ENCODE measurements at regions not wholly inside any gene's neighbourhood (a gene's known extent, or its start where the extent isn't known, plus 50 kb on each side); places are given as distances from the start of the nearest gene placed in this dataset.

DNA sequence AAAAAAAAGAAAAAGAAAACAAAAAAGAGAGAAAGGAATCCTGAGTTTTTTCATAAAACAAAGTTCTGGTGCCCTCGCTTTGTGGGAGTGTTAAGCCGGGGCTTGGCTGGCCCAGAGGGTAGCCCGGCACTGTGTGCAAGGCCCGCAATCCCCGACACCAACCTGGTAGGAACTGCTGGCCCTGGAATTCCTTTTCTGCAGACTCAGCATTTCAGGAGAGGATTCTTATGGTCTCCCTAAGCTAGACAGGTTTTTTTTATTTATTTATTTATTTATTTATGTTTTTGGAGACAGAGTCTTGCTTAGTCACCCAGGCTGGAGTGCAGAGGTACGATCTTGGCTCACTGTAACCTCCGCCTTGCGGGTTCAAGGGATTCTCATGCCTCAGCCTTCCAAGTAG lies 238.8 kb downstream of the PDCD6IP start:
- H3K27me3 ChIP-seq (ENCODE audit: control insufficient read depth in 2 of 2, insufficient read depth in 2 of 2, low read length in 2 of 2) = no peaks in the 10 kb centered on the region
- H3K9me1 ChIP-seq (replicated peaks; ENCODE audit: control insufficient read depth, extremely low read depth, insufficient read depth, low read length) = no peaks in the 10 kb centered on the region
- no peak overlapping the region for H3K9ac ChIP-seq (replicated peaks; ENCODE audit: extremely low read depth, insufficient read depth, low read length)
- H3K9me3 ChIP-seq (replicated peaks; ENCODE audit: control insufficient read depth, insufficient read depth, low read length) = no peaks in the 10 kb centered on the region
- H3K27ac ChIP-seq (ENCODE audit: insufficient read depth, low read depth, low read length) = no peak overlapping the region
- H3K4me3 ChIP-seq (replicated peaks in 1 of 3; ENCODE audit: insufficient read depth in 1 of 3, low read depth in 1 of 3, low read length in 3 of 3) = no peak overlapping the region
- BruUV-seq (replicated peaks) = no TSS peak
- no peak overlapping the region for H2AFZ ChIP-seq (ENCODE audit: low read depth, low read length)
- intact Hi-C loops (cut with micrococcal nuclease) = no loop called here
- H4K20me1 ChIP-seq (replicated peaks; ENCODE audit: control insufficient read depth, extremely low read depth, insufficient read depth, low read length) = no peaks in the 10 kb centered on the region
- dilution Hi-C loops (cut with MboI; ENCODE audit: extremely low pct_ligation_motif_present, low sequenced_read_pairs) = no loop called here
- H3K79me2 ChIP-seq (ENCODE audit: control insufficient read depth, insufficient read depth, low read length) = no peaks in the 10 kb centered on the region
- POLR2A ChIA-PET = no interaction called here
- no peaks in the 10 kb centered on the region for H3K4me1 ChIP-seq (ENCODE audit: control insufficient read depth, extremely low read depth, insufficient read depth, low read length)
- DNase-seq (ENCODE audit: low read depth, low spot score) = no peak
- CTCF ChIA-PET = no interaction called here
- H3K4me2 ChIP-seq (ENCODE audit: insufficient read depth, low read length) = no peak overlapping the region
- H3K36me3 ChIP-seq (ENCODE audit: control insufficient read depth in 2 of 2, extremely low read depth in 1 of 2, insufficient read depth in 2 of 2, low read length in 2 of 2) = no peaks in the 10 kb centered on the region
- FAIRE-seq = no peak
- TF ChIP-seq POLR2A (IDR thresholded peaks at IDR 0.05; ENCODE audit: low read depth, low read length) (no peak), MYC (IDR thresholded peaks at IDR 0.05; ENCODE audit: low read depth, low read length) (no peak), POLR2AphosphoS5 (IDR thresholded peaks at IDR 0.05; ENCODE audit: insufficient read depth, low read depth, low read length) (no peak), JUN (IDR thresholded peaks at IDR 0.05; ENCODE audit: borderline replicate concordance, insufficient read depth, insufficient read length, low read depth) (no peak), FOS (IDR thresholded peaks at IDR 0.05; ENCODE audit: borderline replicate concordance, insufficient read depth, low read length) (no peak), GATA2 (IDR thresholded peaks at IDR 0.05; ENCODE audit: insufficient read depth, insufficient read length, low read depth, low read length) (no peak), EZH2 (IDR thresholded peaks at IDR 0.05; ENCODE audit: borderline replicate concordance, low read depth, low read length, severe bottlenecking) (no peak)

DNA sequence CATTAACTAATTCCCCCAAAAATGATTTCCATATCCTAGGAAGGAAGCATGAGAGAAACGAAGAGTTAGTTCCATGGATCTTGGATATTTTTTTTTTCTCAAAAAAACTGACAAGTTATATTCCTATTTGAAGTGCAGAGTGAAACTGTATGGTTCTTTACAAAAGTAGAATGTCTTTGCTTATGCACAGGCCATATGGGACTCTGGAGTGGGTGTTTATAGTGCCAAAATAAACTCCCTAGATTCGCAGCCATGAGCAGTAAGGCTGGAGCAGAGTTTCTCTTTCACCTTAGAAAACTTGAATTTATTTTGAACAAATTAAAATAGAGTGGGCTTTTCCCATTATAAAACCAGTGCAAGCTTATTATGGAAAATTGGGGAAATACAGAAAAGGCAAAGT lies 239.7 kb downstream of the PDCD6IP start:
- Histone ChIP-seq H3K4me3 (replicated peaks in 1 of 3; ENCODE audit: insufficient read depth in 1 of 3, low read depth in 1 of 3, low read length in 3 of 3) (no peak overlapping the region), H3K4me1 (ENCODE audit: control insufficient read depth, extremely low read depth, insufficient read depth, low read length) (no peaks in the 10 kb centered on the region), H3K9me3 (replicated peaks; ENCODE audit: control insufficient read depth, insufficient read depth, low read length) (no peaks in the 10 kb centered on the region), H3K36me3 (ENCODE audit: control insufficient read depth in 2 of 2, extremely low read depth in 1 of 2, insufficient read depth in 2 of 2, low read length in 2 of 2) (no peaks in the 10 kb centered on the region), H3K9me1 (replicated peaks; ENCODE audit: control insufficient read depth, extremely low read depth, insufficient read depth, low read length) (no peaks in the 10 kb centered on the region), H3K27ac (ENCODE audit: insufficient read depth, low read depth, low read length) (no peak overlapping the region), H2AFZ (ENCODE audit: low read depth, low read length) (no peak overlapping the region), H3K9ac (replicated peaks; ENCODE audit: extremely low read depth, insufficient read depth, low read length) (no peak overlapping the region), H3K4me2 (ENCODE audit: insufficient read depth, low read length) (no peak overlapping the region), H3K27me3 (ENCODE audit: control insufficient read depth in 2 of 2, insufficient read depth in 2 of 2, low read length in 2 of 2) (no peaks in the 10 kb centered on the region), H4K20me1 (replicated peaks; ENCODE audit: control insufficient read depth, extremely low read depth, insufficient read depth, low read length) (no peaks in the 10 kb centered on the region), H3K79me2 (ENCODE audit: control insufficient read depth, insufficient read depth, low read length) (no peaks in the 10 kb centered on the region)
- ChIA-PET CTCF (interaction anchor here (1.0 kb wide), 1 partner anchor 11 kb away, joined by 3 read pairs; no protein-coding TSS in a partner anchor), POLR2A (no interaction called here)
- TF ChIP-seq, protein P1, sequence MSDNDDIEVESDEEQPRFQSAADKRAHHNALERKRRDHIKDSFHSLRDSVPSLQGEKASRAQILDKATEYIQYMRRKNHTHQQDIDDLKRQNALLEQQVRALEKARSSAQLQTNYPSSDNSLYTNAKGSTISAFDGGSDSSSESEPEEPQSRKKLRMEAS (IDR thresholded peaks at IDR 0.05; ENCODE audit: insufficient read depth, insufficient read length) = no peak
- TF ChIP-seq, protein P2, sequence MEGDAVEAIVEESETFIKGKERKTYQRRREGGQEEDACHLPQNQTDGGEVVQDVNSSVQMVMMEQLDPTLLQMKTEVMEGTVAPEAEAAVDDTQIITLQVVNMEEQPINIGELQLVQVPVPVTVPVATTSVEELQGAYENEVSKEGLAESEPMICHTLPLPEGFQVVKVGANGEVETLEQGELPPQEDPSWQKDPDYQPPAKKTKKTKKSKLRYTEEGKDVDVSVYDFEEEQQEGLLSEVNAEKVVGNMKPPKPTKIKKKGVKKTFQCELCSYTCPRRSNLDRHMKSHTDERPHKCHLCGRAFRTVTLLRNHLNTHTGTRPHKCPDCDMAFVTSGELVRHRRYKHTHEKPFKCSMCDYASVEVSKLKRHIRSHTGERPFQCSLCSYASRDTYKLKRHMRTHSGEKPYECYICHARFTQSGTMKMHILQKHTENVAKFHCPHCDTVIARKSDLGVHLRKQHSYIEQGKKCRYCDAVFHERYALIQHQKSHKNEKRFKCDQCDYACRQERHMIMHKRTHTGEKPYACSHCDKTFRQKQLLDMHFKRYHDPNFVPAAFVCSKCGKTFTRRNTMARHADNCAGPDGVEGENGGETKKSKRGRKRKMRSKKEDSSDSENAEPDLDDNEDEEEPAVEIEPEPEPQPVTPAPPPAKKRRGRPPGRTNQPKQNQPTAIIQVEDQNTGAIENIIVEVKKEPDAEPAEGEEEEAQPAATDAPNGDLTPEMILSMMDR (IDR thresholded peaks at IDR 0.05; ENCODE audit: extremely low read depth in 1 of 2, insufficient read depth in 1 of 2, low read depth in 1 of 2, low read length in 2 of 2) = no peak
- TF ChIP-seq MYC (IDR thresholded peaks at IDR 0.05; ENCODE audit: low read depth, low read length) (no peak), POLR2A (IDR thresholded peaks at IDR 0.05; ENCODE audit: low read depth, low read length) (no peak), POLR2AphosphoS5 (IDR thresholded peaks at IDR 0.05; ENCODE audit: insufficient read depth, low read depth, low read length) (no peak), EZH2 (IDR thresholded peaks at IDR 0.05; ENCODE audit: borderline replicate concordance, low read depth, low read length, severe bottlenecking) (no peak), JUN (IDR thresholded peaks at IDR 0.05; ENCODE audit: borderline replicate concordance, insufficient read depth, insufficient read length, low read depth) (no peak), GATA2 (IDR thresholded peaks at IDR 0.05; ENCODE audit: insufficient read depth, insufficient read length, low read depth, low read length) (no peak), FOS (IDR thresholded peaks at IDR 0.05; ENCODE audit: borderline replicate concordance, insufficient read depth, low read length) (no peak)
- FAIRE-seq = no peak
- dilution Hi-C loops (cut with MboI; ENCODE audit: extremely low pct_ligation_motif_present, low sequenced_read_pairs) = no loop called here
- intact Hi-C loops (cut with micrococcal nuclease) = no loop called here
- no peak for DNase-seq (ENCODE audit: low read depth, low spot score)
- BruUV-seq (replicated peaks) = no TSS peak

All from endothelial cell of umbilical vein (primary cell).